HepG2 (cell line): ENCODE measurements at regions not wholly inside any gene's neighbourhood (a gene's known extent, or its start where the extent isn't known, plus 50 kb on each side); places are given as distances from the start of the nearest gene placed in this dataset.

Experiments used
- ASH2L ChIP-seq: fragments of 300-600, 200-600 bp; sonication (generic); IDR thresholded peaks from 2 replicates; pipeline ENCODE4 v1.7.0; 2017; ENCODE audit warnings: low read depth, mild to moderate bottlenecking, moderate library complexity, mixed read lengths, low read length; ENCODE audit not compliant: insufficient read length
- BRF2 ChIP-seq: sonication (generic); formaldehyde crosslinking; IDR thresholded peaks from 2 replicates; pipeline ENCODE4 v1.8.1; 2022; ENCODE audit warnings: mild to moderate bottlenecking, missing genetic modification reagents
- EP300 ChIP-seq, 3 experiments: sonication (generic) in 1 of 3; formaldehyde crosslinking in 1 of 3; IDR thresholded peaks; 2 replicates each; pipeline versions ENCODE4 v1.5.1 to v1.6.1; 2011 to 2020; ENCODE audit warnings: low read depth in 2 of 3, low read length in 2 of 3, borderline replicate concordance in 1 of 3, improper control_type of control experiment in 1 of 3, mild to moderate bottlenecking in 1 of 3, missing genetic modification reagents in 1 of 3, moderate library complexity in 1 of 3
- FOSL1 ChIP-seq: sonication (generic); formaldehyde crosslinking; IDR thresholded peaks from 2 replicates; pipeline ENCODE4 v1.9.0; 2021; ENCODE audit warnings: missing genetic modification reagents, borderline replicate concordance
- IKZF4 ChIP-seq: sonication (generic); formaldehyde crosslinking; IDR thresholded peaks from 2 replicates; pipeline ENCODE4 v1.5.1; 2020; ENCODE audit warnings: borderline replicate concordance, mild to moderate bottlenecking, low read depth, missing genetic modification reagents; ENCODE audit errors: not compliant biosample characterization
- KDM1A ChIP-seq: IDR thresholded peaks from 2 replicates; pipeline ENCODE4 v1.6.1; 2016; ENCODE audit warnings: missing compliant biosample characterization
- PRDM4 ChIP-seq: sonication (generic); formaldehyde crosslinking; IDR thresholded peaks from 2 replicates; pipeline ENCODE4 v1.9.0; 2021; ENCODE audit warnings: missing genetic modification reagents, borderline replicate concordance
- SSRP1 ChIP-seq: IDR thresholded peaks from 2 replicates; pipeline ENCODE4 v1.6.1; 2016; ENCODE audit warnings: control low read depth
- ZNF124 ChIP-seq: sonication (generic); formaldehyde crosslinking; IDR thresholded peaks from 2 replicates; pipeline ENCODE4 v1.4.0; 2020; ENCODE audit warnings: missing genetic modification reagents
- ZNF256 ChIP-seq: sonication (generic); formaldehyde crosslinking; conservative IDR thresholded peaks from 2 replicates; pipeline ENCODE4 v1.4.0; 2020; ENCODE audit warnings: missing genetic modification reagents
- ZNF33A ChIP-seq: sonication (generic); formaldehyde crosslinking; IDR thresholded peaks from 2 replicates; pipeline ENCODE4 v1.5.1; 2020; ENCODE audit warnings: missing genetic modification reagents, mild to moderate bottlenecking, moderate library complexity, borderline replicate concordance
- ZNF720 ChIP-seq: sonication (generic); formaldehyde crosslinking; IDR thresholded peaks from 2 replicates; pipeline ENCODE4 v1.4.0; 2020; ENCODE audit warnings: missing genetic modification reagents

- no peak for TF ChIP-seq PRDM4 (CRISPR knock-in tag)
- TF ChIP-seq FOSL1 (CRISPR knock-in tag) = no peak
- TF ChIP-seq ZNF256 (CRISPR knock-in tag) = no peak
- no peak for TF ChIP-seq ZNF124 (CRISPR knock-in tag)
- TF ChIP-seq ASH2L = no peak
- no peak for TF ChIP-seq KDM1A (CRISPR knock-in tag)
- TF ChIP-seq SSRP1 = no peak
- no peak for TF ChIP-seq EP300 (IDR thresholded peaks at IDR 0.05; ENCODE audit: low read depth in 2 of 2, low read length in 2 of 2)
- no peak for TF ChIP-seq EP300 (CRISPR knock-in tag; IDR thresholded peaks at IDR 0.05; ENCODE audit: borderline replicate concordance)
- no peak for TF ChIP-seq IKZF4 (CRISPR knock-in tag)
- TF ChIP-seq ZNF720 (CRISPR knock-in tag) = no peak
- TF ChIP-seq ZNF33A (CRISPR knock-in tag) = no peak
- TF ChIP-seq BRF2 (CRISPR knock-in tag) = no peak
These were observed 79.4 kb downstream of the LUZP4 start (continued) for GRCh38 chrX:115368876-115369275.
